ENCODE measurements at regions not wholly inside any gene's neighbourhood (a gene's known extent, or its start where the extent isn't known, plus 50 kb on each side); places are given as distances from the start of the nearest gene placed in this dataset.
"Not testable (repeated sequence)": the region's sequence is repeated elsewhere in the genome, so short reads cannot be mapped to it uniquely, and the experiment has no call there.

GRCh38 chr14:106341161-106341560 lies 814.8 kb downstream of the TMEM121 start:
- TF ChIP-seq, protein P1, sequence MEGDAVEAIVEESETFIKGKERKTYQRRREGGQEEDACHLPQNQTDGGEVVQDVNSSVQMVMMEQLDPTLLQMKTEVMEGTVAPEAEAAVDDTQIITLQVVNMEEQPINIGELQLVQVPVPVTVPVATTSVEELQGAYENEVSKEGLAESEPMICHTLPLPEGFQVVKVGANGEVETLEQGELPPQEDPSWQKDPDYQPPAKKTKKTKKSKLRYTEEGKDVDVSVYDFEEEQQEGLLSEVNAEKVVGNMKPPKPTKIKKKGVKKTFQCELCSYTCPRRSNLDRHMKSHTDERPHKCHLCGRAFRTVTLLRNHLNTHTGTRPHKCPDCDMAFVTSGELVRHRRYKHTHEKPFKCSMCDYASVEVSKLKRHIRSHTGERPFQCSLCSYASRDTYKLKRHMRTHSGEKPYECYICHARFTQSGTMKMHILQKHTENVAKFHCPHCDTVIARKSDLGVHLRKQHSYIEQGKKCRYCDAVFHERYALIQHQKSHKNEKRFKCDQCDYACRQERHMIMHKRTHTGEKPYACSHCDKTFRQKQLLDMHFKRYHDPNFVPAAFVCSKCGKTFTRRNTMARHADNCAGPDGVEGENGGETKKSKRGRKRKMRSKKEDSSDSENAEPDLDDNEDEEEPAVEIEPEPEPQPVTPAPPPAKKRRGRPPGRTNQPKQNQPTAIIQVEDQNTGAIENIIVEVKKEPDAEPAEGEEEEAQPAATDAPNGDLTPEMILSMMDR (IDR thresholded peaks at IDR 0.05) = not testable (repeated sequence)
- not testable (repeated sequence) for TF ChIP-seq EZH2 (IDR thresholded peaks at IDR 0.05; ENCODE audit: borderline replicate concordance, insufficient read depth, low read depth, low read length, poor library complexity, severe bottlenecking)
